LoVo (cell line): ENCODE measurements at regions not wholly inside any gene's neighbourhood (a gene's known extent, or its start where the extent isn't known, plus 50 kb on each side); places are given as distances from the start of the nearest gene placed in this dataset.
"Not testable (repeated sequence)": the region's sequence is repeated elsewhere in the genome, so short reads cannot be mapped to it uniquely, and the experiment has no call there.

Source experiments
- DNase-seq: peaks from one replicate; pipeline ENCODE4 v3.0.0-alpha.2; 2016; ENCODE audit warnings: low spot score

- no peak for DNase-seq
These were observed 113.5 kb upstream of the SATB1 start for GRCh38 chr3:18538463-18539230.

- DNase-seq, result no peak
These were observed 107.9 kb upstream of the SATB1 start for GRCh38 chr3:18533039-18533438.

- DNase-seq, result no peak
These were observed 106.5 kb upstream of the SATB1 start for GRCh38 chr3:18531662-18532061.

DNA sequence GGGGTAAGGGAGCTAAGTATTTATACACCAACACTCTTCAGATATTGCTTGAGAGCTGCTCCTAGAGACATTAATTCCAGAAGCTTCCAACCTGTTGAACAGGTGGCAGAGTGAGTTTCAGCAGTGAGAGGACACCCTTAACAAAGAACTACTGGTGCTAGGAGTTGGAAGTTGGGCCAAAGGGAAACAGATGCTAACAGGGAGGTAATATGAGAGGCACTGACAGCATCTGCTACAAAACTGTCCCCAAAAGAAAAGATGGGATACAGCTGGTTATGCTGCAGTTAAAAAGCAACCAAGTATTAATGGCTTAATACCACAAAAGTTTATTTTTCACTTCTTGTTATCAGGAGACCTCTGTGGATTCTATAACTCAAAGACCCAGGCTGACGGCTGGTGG is 104.5 kb upstream of the SATB1 start:
- DNase-seq, result no peak

GRCh38 chr3:18527691-18528090 is 102.6 kb upstream of the SATB1 start:
- DNase-seq, result no peak

- DNase-seq, result no peak
These were observed 101.5 kb upstream of the SATB1 start for GRCh38 chr3:18526667-18527066.

DNA sequence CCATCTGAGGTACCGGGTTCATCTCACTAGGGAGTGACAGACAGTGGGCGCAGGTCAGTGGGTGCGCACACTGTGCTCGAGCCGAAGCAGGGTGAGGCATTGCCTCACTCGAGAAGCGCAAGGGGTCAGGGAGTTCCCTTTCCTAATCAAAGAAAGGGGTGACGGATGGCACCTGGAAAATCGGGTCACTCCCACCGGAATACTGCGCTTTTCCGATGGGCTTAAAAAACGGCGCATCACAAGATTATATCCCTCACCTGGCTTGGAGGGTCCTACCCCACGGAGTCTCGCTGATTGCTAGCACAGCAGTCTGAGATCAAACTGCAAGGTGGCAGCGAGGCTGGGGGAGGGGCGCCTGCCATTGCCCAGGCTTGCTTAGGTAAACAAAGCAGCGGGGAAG is 91.0 kb upstream of the SATB1 start:
- not testable (repeated sequence) for DNase-seq

DNA sequence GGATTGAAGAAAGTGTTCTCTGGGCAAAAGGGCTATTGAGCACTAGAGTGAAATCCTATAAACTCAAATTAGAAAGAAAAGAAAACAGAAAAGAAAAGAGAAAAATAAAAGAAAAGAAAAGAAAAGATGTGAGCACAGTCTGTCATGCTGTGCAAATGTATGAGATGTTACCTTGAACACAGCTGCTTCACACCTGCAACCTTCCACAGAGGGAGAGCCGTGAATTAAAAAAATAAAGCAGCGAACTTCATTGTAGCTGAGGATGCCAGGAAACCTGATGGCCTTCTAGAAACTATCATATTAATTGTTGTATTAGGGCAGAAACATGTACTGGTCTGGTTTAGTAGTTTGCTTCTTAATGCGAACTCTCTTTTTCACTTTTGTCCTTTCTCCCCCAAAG is 88.0 kb upstream of the SATB1 start:
- no peak for DNase-seq

DNA sequence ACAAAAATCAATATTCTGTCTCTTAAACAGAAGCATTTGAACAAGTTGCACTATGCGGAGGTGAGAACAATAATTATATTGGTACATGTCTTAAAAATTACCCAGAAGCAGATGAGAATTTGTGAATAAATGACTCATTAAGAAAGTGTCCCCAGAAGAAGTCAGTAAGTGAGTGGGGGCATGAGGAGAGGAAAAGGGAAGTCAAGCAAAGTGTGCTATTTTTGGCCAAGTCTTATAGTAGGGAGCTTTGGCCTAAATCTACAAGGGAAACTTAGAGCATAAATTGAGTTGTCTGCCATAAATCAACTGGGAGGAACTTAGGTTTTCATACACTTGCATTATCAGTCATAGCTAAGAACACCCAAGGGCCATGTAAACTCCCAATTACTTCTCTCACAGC is 86.9 kb upstream of the SATB1 start:
- DNase-seq, result no peak

- no peak for DNase-seq
These were observed 85.8 kb upstream of the SATB1 start for GRCh38 chr3:18510947-18511346.

- no peak for DNase-seq
These were observed 82.2 kb upstream of the SATB1 start for GRCh38 chr3:18507333-18507732.

DNA sequence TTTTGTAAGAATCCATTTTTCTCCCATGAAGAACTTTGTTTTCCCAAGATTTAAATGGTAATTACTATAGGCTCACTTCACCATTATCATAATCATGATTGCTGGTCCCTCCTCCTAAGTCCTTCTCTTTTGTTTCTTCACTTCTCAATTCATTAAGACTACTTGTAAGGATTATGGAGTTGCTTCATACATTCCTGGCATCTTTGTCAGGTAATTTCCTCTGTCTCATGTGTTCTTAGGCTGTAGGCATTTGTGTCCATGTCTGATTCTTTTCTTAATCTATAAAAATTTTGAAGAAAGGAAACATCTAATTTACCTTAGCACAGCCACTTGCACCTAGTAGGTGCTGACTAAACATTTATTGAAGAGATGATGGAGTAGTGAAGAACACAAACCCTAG is 79.9 kb upstream of the SATB1 start:
- DNase-seq, result no peak

DNA sequence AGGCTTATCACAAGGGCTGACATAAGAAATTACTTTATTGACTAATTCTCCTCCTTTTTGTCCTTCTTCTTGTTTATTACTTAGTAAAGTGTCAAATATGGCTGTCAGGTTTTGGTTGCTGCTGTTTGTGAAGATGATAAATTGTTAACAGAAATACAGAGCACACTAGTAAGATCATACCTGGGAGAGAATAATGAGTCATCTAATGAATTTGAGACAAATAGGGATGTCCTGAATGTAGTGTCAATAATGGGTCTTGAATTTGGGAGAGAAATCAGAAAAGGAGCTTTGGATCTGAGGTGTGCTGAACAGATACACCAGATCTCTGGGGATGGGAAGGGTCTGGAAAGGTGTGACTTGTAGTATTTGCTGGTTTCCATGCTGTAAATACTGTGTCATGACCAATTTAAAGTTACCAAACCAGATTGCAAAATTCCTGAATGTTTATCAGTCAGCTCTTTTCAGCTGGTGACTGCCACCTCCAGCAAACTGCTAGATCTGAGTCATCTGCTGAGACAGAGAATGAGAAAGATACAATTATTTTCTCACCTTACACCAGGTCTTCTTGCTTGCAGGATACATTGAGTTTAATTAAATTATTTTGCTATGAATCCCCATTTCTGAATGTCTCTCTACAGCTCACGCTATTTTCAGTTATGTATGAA is 76.7 kb upstream of the SATB1 start:
- DNase-seq, result no peak

- no peak for DNase-seq
These were observed 75.2 kb upstream of the SATB1 start for GRCh38 chr3:18500322-18500721.

GRCh38 chr3:18499301-18499700 is 74.2 kb upstream of the SATB1 start:
- no peak for DNase-seq

DNA sequence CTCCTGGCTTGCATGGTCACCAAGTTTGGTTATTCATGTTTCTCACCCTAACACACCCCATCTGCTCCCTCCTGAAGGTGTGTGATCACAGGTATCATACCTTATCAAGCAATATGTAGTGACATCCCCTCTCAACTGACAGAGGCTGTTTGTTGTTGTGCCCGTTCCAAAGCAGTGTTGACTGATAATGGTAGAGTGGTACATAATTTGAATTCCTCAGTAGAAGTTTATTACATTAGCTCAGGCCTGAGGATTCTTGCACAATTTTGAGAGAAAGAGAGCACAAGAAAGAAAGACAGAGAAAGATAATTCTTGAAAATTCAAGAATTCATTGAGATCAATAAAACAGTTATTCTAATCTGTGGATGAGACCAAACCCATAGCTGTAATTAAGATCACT is 69.1 kb upstream of the SATB1 start:
- DNase-seq, result no peak

GRCh38 chr3:18489939-18490338 is 64.8 kb upstream of the SATB1 start:
- no peak for DNase-seq

DNA sequence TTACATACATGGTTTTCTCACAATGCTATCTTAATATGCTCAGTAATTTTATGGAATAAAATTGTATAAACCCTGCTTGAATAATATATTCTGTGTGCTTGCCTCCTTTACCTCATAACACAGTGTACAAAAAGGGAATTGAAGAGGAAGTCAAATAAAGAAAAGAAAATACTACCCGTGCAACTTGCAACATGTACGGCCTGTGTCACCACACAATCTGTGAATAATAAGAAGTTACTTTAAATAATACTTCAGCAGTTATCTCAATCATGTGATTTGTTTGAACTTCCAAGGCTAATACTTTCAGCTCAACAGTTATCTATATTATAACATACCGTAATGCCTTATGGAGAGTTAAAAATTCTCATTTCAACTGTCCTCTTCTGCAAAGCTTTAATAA is 58.1 kb upstream of the SATB1 start:
- no peak for DNase-seq

DNA sequence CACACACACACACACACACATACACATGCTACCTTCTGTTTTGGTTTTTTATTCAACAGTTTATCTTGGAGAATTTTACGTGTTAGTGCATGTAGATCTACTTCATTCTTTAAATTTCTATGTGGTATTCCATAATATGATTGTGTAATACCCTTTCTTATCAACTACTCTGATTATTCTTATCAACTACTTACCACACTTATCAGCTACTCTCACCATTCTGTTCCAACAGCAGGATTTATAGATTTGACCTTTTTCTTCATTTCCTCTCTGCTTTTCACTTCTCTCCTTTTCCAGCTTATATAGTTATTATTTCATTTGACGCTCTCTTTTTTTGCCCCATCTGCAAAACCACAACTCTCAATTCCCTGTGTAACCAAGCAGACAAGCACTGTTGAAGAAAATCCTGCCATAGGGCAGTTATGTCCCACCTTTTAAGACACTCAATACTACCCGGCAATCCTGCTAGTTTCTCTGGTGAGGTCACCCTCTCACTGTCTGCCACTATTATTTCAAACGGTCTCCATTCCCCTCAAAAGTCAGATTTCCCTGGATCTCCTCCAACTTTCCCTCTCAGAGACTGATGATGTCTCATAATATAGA is 56.9 kb upstream of the SATB1 start:
- no peak for DNase-seq

DNA sequence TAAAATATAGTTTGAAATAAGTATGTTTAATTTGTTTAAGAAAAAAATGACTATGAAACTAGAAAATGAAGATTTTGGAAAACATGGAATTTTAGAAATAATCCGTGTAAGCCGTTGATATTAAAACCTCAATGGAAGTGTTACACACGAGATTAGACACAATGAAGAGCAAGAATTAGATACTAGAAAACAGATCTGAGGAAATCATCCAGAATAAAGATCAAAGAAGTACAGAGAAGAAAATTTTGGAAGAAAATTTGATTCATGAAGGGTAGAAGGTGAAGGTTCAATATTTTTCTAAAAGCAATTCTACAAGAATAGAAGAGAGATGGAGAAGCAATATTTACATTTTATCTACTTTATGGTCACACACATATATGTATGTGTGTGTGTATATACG is 52.5 kb upstream of the SATB1 start:
- DNase-seq, result no peak
